ENCODE measurements at regions not wholly inside any gene's neighbourhood (a gene's known extent, or its start where the extent isn't known, plus 50 kb on each side); places are given as distances from the start of the nearest gene placed in this dataset.

DNA sequence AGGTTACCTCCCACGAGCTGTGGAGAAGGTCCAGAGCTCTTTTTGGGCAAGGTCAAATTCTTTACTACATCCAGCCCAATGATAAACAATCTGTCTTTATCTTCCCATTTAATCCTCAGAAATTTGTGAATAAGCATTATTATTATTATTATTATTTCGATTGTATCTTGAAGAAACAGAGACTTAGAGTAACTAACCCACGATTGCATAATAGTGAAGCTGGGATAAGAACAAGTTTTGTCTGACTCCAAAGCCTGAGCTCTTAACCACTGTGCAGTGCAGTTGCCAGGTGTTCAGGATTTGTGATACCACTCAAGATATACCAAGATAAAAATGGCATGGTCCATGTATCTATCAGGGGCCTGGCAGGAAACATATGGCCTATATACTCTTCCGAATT is 166.5 kb upstream of the LDB2 start:
- TF ChIP-seq, protein P1, sequence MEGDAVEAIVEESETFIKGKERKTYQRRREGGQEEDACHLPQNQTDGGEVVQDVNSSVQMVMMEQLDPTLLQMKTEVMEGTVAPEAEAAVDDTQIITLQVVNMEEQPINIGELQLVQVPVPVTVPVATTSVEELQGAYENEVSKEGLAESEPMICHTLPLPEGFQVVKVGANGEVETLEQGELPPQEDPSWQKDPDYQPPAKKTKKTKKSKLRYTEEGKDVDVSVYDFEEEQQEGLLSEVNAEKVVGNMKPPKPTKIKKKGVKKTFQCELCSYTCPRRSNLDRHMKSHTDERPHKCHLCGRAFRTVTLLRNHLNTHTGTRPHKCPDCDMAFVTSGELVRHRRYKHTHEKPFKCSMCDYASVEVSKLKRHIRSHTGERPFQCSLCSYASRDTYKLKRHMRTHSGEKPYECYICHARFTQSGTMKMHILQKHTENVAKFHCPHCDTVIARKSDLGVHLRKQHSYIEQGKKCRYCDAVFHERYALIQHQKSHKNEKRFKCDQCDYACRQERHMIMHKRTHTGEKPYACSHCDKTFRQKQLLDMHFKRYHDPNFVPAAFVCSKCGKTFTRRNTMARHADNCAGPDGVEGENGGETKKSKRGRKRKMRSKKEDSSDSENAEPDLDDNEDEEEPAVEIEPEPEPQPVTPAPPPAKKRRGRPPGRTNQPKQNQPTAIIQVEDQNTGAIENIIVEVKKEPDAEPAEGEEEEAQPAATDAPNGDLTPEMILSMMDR (conservative IDR thresholded peaks at IDR 0.05; ENCODE audit: low read depth in 2 of 2), result no peak
- TF ChIP-seq ZNF114 (CRISPR knock-in tag; IDR thresholded peaks at IDR 0.05), result no peak
- TF ChIP-seq POLR2AphosphoS5 (IDR thresholded peaks at IDR 0.05; ENCODE audit: low read depth), result no peak
- TF ChIP-seq CREB1 (CRISPR knock-in tag; IDR thresholded peaks at IDR 0.05; ENCODE audit: low read depth), result no peak
- TF ChIP-seq REST (IDR thresholded peaks at IDR 0.05; ENCODE audit: unreplicated experiment), result no peak
- TF ChIP-seq STAT1 (IDR thresholded peaks at IDR 0.05; ENCODE audit: unreplicated experiment), result no peak
- no peak for TF ChIP-seq EZH2 (IDR thresholded peaks at IDR 0.05; ENCODE audit: low read depth, unreplicated experiment)

All from GM23338 (cell line).